CD8-positive, alpha-beta memory T cell (primary cell): ENCODE measurements at regions not wholly inside any gene's neighbourhood (a gene's known extent, or its start where the extent isn't known, plus 50 kb on each side); places are given as distances from the start of the nearest gene placed in this dataset.

Experiments
- CTCF ChIA-PET: fragments of 350-600 bp; sonication (Branson Sonifier 250); formaldehyde crosslinking; loops from one replicate; lab custom pipeline; 2021; ENCODE audit warnings: antibody characterized with exemption; lab: Charles Lee
- POLR2A ChIA-PET: fragments of 350-600 bp; sonication (Branson Sonifier 250); formaldehyde crosslinking; loops from one replicate; lab custom pipeline; 2021; ENCODE audit warnings: antibody characterized with exemption; lab: Charles Lee
- DNase-seq, 5 donors: peaks; one replicate each; pipeline versions ENCODE4 v3.0.0 to v3.0.0-alpha.2; 2020 to 2022; ENCODE audit warnings: mixed read lengths in 1 of 5
- H3K27ac ChIP-seq: one replicate; pipeline ENCODE4 v1.7.0; 2013; ENCODE audit warnings: low read depth, mild to moderate bottlenecking, low read length, moderate library complexity
- H3K27me3 ChIP-seq: 2 replicates; pipeline ENCODE4 v1.7.0; 2013; ENCODE audit warnings: low read length, mild to moderate bottlenecking; ENCODE audit not compliant: insufficient read depth, poor library complexity, severe bottlenecking
- H3K36me3 ChIP-seq: 2 replicates; pipeline ENCODE4 v1.7.0; 2013; ENCODE audit warnings: mild to moderate bottlenecking, low read length, moderate library complexity; ENCODE audit not compliant: insufficient read depth
- H3K4me1 ChIP-seq: 2 replicates; pipeline ENCODE4 v1.7.0; 2013; ENCODE audit warnings: mild to moderate bottlenecking, low read length, moderate library complexity; ENCODE audit not compliant: insufficient read depth
- H3K4me3 ChIP-seq: 2 replicates; pipeline ENCODE4 v1.7.0; 2013; ENCODE audit warnings: mild to moderate bottlenecking, low read length
- H3K9me3 ChIP-seq: 2 replicates; pipeline ENCODE4 v1.7.0; 2013; ENCODE audit warnings: mild to moderate bottlenecking, low read length
- H3K27ac Mint-ChIP-seq, 8 donors: one replicate each; pipeline ENCODE4 v1.8.0; 2020 to 2021; ENCODE audit warnings: mixed read lengths in 8 of 8, mild to moderate bottlenecking in 6 of 8, inconsistent platforms in 3 of 8, moderate library complexity in 3 of 8
- H3K27me3 Mint-ChIP-seq, 2 donors: one replicate each; pipeline ENCODE4 v1.8.0; 2020 to 2021; ENCODE audit warnings: mixed read lengths in 2 of 2, mild to moderate bottlenecking in 1 of 2, moderate library complexity in 1 of 2
- H3K36me3 Mint-ChIP-seq, 3 donors: one replicate each; pipeline ENCODE4 v1.8.0; 2020 to 2021; ENCODE audit warnings: mixed read lengths in 3 of 3, inconsistent platforms in 1 of 3, mild to moderate bottlenecking in 1 of 3
- H3K4me1 Mint-ChIP-seq, 3 donors: one replicate each; pipeline ENCODE4 v1.8.0; 2020 to 2021; ENCODE audit warnings: mixed read lengths in 3 of 3, inconsistent platforms in 1 of 3, mild to moderate bottlenecking in 1 of 3
- H3K4me3 Mint-ChIP-seq, 7 donors: one replicate each; pipeline ENCODE4 v1.8.0; 2020 to 2021; ENCODE audit warnings: mixed read lengths in 7 of 7, mild to moderate bottlenecking in 6 of 7, moderate library complexity in 4 of 7, inconsistent platforms in 2 of 7
- H3K9me3 Mint-ChIP-seq, 5 donors: one replicate each; pipeline ENCODE4 v1.8.0; 2020 to 2022; ENCODE audit warnings: mixed read lengths in 5 of 5, mild to moderate bottlenecking in 3 of 5, moderate library complexity in 2 of 5, inconsistent platforms in 1 of 5

DNA sequence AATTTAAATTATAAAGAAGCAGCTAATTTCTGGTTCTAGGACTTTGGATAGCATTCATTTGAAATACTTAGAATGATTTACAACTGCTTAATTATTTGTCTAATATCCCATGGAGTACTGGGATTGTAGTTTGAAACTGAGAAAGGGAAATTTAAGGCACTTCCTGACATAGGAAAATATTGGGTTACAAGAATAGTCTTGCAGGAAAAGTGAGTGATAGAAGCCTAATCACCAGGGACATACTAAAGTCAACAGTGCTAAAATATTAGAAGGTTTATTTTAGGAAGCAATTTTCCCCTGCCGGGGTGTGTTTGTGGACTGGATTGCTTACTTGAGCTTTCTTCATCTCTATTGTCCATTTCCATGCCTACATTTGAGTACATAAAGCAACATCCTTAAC, 661.6 kb downstream of the ADGRL2 start:
- DNase-seq: no peak
- H3K4me1 Mint-ChIP-seq: no peaks in the 10 kb centered on the region
- no peak overlapping the region for H3K27ac Mint-ChIP-seq
- no peaks in the 10 kb centered on the region for H3K27me3 Mint-ChIP-seq
- ChIA-PET POLR2A (no interaction called here), CTCF (no interaction called here)
- no peak overlapping the region for H3K27ac ChIP-seq
- no peaks in the 10 kb centered on the region for H3K4me1 ChIP-seq
- H3K9me3 ChIP-seq: no peaks in the 10 kb centered on the region
- H3K36me3 Mint-ChIP-seq: no peaks in the 10 kb centered on the region
- no peak overlapping the region for H3K4me3 Mint-ChIP-seq
- no peak overlapping the region for H3K4me3 ChIP-seq
- no peaks in the 10 kb centered on the region for H3K36me3 ChIP-seq
- H3K9me3 Mint-ChIP-seq: peaks cover 0 to 20% (median 0%) of the 10 kb centered on the region in 5 donors
- H3K27me3 ChIP-seq: no peaks in the 10 kb centered on the region

DNA sequence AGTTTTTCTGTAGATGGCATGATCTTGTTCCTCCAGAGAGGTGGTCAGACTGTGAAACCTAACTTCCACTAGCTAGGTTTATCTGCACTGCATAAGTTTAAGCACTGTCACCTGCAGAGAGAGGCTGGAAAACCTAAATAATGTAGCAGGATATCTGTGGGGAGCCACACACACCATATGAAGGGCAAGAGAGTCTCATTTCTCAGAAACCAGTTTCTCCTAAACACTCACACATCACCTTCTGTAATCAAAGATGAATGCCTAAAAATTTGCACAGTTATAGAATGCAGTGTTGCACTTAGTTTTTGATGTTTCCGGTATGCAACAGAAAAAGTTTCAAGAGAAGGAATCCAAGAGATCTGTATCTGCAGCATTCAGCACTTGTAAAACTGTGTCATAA, 654.6 kb downstream of the ADGRL2 start:
- no peaks in the 10 kb centered on the region for H3K27me3 Mint-ChIP-seq
- Histone ChIP-seq H3K36me3 (no peaks in the 10 kb centered on the region), H3K4me1 (no peaks in the 10 kb centered on the region), H3K4me3 (no peak overlapping the region), H3K9me3 (peaks cover 6% of the 10 kb centered on the region), H3K27ac (no peak overlapping the region), H3K27me3 (no peaks in the 10 kb centered on the region)
- H3K9me3 Mint-ChIP-seq: peaks cover 12 to 17% (median 16%) of the 10 kb centered on the region in 5 donors
- no peak overlapping the region for H3K27ac Mint-ChIP-seq
- no peaks in the 10 kb centered on the region for H3K4me1 Mint-ChIP-seq
- no peak overlapping the region for H3K4me3 Mint-ChIP-seq
- POLR2A ChIA-PET: no interaction called here
- no peaks in the 10 kb centered on the region for H3K36me3 Mint-ChIP-seq
- DNase-seq: no peak
- CTCF ChIA-PET: no interaction called here

DNA sequence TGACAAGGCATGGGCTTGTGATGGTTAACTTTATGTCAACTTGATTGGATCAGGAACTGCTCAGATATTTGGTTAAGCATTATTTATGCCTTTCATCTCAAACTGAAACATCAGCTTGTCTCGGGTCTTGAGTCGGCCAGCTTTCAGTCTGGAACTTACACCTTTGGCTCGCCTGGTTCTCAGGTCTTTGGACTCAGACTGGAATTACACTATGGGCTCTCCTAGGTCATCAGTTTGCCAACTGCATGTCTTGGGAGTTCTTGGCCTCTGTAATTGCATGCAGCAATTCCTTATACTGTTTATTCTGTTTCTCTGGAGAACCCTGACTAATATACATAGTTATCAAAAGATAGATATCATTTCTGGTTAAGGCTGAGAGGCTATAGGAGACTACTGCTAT, 653.7 kb downstream of the ADGRL2 start:
- Histone ChIP-seq H3K36me3 (no peaks in the 10 kb centered on the region), H3K27me3 (no peaks in the 10 kb centered on the region), H3K4me1 (no peaks in the 10 kb centered on the region), H3K4me3 (no peak overlapping the region), H3K9me3 (peaks cover 6% of the 10 kb centered on the region), H3K27ac (no peak overlapping the region)
- Mint-ChIP-seq H3K4me1 (no peaks in the 10 kb centered on the region), H3K36me3 (no peaks in the 10 kb centered on the region), H3K9me3 (peaks cover 15 to 19% (median 17%) of the 10 kb centered on the region in 5 donors), H3K27me3 (no peaks in the 10 kb centered on the region), H3K27ac (no peak overlapping the region), H3K4me3 (no peak overlapping the region)
- CTCF ChIA-PET: no interaction called here
- POLR2A ChIA-PET: no interaction called here
- no peak for DNase-seq

DNA sequence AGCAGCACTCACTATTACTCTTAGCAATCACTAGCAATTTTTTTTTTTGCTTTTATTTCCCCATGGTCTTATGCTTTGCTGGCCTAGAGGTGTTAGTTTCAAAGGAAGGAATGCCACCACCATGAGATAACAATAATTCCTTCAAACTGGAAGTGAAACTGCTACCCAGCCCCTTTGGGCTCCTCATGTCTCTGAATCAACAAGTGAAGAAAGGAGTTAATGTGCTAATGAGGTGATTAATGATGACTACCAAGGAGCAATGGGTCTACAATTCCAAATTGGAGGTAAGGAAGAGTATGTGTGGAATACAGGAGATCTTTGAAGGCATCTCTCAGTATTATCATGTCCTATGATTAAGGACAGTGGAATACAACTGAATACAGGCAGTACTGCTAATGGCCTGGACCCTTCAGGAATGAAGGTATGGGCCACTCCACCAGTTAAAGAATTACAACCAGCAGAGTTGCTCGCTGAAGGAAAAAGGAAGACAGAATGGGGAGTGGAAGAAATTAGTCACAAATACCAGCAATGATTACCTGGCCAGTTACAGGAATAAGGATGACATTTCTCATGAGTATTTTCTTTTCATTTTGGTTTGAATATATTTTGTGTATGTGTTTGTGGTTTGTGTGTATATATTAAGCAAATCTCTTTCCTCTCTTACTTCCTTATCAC, 652.9 kb downstream of the ADGRL2 start:
- CTCF ChIA-PET: no interaction called here
- Mint-ChIP-seq H3K27me3 (no peaks in the 10 kb centered on the region), H3K4me1 (no peaks in the 10 kb centered on the region), H3K9me3 (peaks cover 15 to 23% (median 17%) of the 10 kb centered on the region in 5 donors), H3K36me3 (no peaks in the 10 kb centered on the region), H3K27ac (no peak overlapping the region), H3K4me3 (no peak overlapping the region)
- DNase-seq: no peak
- H3K9me3 ChIP-seq: peaks cover 6% of the 10 kb centered on the region
- POLR2A ChIA-PET: no interaction called here
- no peak overlapping the region for H3K4me3 ChIP-seq
- H3K27me3 ChIP-seq: no peaks in the 10 kb centered on the region
- H3K36me3 ChIP-seq: no peaks in the 10 kb centered on the region
- no peak overlapping the region for H3K27ac ChIP-seq
- H3K4me1 ChIP-seq: no peaks in the 10 kb centered on the region

DNA sequence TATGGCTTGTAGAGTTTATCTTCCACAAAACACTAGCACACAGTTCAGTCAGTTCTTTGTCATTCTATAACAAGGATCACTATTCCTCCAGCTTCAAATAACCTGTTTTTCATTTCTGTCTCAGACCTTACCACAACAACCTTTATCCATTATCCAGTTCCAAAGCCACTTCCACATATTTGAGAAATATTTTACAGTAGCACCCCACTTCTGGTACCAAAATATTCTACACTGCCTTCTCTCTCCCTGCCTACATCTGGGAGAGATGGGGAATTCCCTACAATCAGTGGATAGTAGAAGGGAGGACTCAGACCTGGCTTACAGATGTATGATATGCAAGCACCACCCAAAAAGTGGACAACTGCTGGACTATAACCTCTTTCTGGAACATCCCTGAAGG, 651.4 kb downstream of the ADGRL2 start:
- POLR2A ChIA-PET: no interaction called here
- Mint-ChIP-seq H3K4me3 (no peak overlapping the region), H3K4me1 (no peaks in the 10 kb centered on the region), H3K9me3 (peaks cover 15 to 23% (median 20%) of the 10 kb centered on the region in 5 donors), H3K27ac (no peak overlapping the region), H3K36me3 (no peaks in the 10 kb centered on the region), H3K27me3 (no peaks in the 10 kb centered on the region)
- CTCF ChIA-PET: no interaction called here
- Histone ChIP-seq H3K27me3 (no peaks in the 10 kb centered on the region), H3K27ac (no peak overlapping the region), H3K9me3 (peaks cover 6% of the 10 kb centered on the region), H3K4me3 (no peak overlapping the region), H3K4me1 (no peaks in the 10 kb centered on the region), H3K36me3 (no peaks in the 10 kb centered on the region)
- no peak for DNase-seq

DNA sequence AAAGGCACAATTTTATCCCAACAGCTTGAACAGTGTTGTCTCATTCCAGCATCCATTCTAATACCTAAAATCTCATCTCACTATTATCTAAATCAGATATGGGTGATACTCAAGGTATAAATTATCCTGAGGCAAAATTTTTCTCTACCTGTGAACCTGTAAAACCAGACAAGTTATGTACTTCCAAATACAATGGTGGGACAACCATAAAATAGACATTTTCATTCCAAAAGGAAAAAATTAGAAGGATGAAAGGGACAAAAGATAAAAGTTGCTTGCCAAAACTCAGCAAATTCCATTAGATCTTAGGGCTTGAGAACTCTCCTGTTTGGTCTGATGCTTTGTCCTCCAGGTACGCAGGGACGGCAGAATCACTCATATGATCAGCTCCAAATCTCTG, 650.5 kb downstream of the ADGRL2 start:
- H3K9me3 Mint-ChIP-seq: peaks cover 14 to 24% (median 19%) of the 10 kb centered on the region in 5 donors
- H3K27me3 Mint-ChIP-seq: no peaks in the 10 kb centered on the region
- no peaks in the 10 kb centered on the region for H3K4me1 Mint-ChIP-seq
- no peak overlapping the region for H3K4me3 Mint-ChIP-seq
- no peak for DNase-seq
- no peak overlapping the region for H3K27ac ChIP-seq
- H3K4me3 ChIP-seq: no peak overlapping the region
- H3K36me3 ChIP-seq: no peaks in the 10 kb centered on the region
- H3K4me1 ChIP-seq: no peaks in the 10 kb centered on the region
- H3K9me3 ChIP-seq: peaks cover 6% of the 10 kb centered on the region
- POLR2A ChIA-PET: no interaction called here
- no peaks in the 10 kb centered on the region for H3K36me3 Mint-ChIP-seq
- CTCF ChIA-PET: no interaction called here
- no peak overlapping the region for H3K27ac Mint-ChIP-seq
- no peaks in the 10 kb centered on the region for H3K27me3 ChIP-seq

DNA sequence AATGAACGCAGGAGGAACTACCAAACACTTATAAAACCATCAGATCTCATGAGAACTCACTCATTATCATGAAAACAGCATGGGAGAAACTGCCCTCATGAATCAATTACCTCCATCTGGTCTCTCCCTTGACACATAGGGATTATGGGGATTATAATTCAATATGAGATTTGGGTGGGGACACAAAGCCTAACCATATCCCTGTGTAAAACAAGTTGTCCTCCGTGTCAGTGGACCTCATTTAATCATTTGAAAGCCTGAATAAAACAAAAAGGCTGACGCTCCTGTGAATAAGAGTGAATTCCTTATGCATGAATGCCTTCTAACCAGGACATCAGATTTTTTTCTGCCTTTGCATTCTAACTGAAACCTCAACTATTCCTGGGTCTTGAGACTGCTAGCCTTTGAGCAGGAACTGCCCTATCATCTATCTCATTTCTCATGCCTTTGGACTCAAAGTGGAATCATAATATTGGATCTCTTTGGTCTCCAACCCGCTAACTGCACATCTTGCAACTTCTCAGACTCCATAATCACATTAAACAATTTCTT, 648.8 kb downstream of the ADGRL2 start:
- H3K4me3 ChIP-seq: no peak overlapping the region
- ChIA-PET CTCF (no interaction called here), POLR2A (no interaction called here)
- H3K27me3 Mint-ChIP-seq: no peaks in the 10 kb centered on the region
- H3K27me3 ChIP-seq: no peaks in the 10 kb centered on the region
- H3K9me3 ChIP-seq: peaks cover 6% of the 10 kb centered on the region
- DNase-seq: no peak
- H3K4me1 ChIP-seq: no peaks in the 10 kb centered on the region
- H3K27ac Mint-ChIP-seq: no peak overlapping the region
- no peak overlapping the region for H3K4me3 Mint-ChIP-seq
- no peak overlapping the region for H3K27ac ChIP-seq
- no peaks in the 10 kb centered on the region for H3K36me3 Mint-ChIP-seq
- peaks cover 14 to 24% (median 22%) of the 10 kb centered on the region in 5 donors for H3K9me3 Mint-ChIP-seq
- no peaks in the 10 kb centered on the region for H3K36me3 ChIP-seq
- H3K4me1 Mint-ChIP-seq: no peaks in the 10 kb centered on the region

DNA sequence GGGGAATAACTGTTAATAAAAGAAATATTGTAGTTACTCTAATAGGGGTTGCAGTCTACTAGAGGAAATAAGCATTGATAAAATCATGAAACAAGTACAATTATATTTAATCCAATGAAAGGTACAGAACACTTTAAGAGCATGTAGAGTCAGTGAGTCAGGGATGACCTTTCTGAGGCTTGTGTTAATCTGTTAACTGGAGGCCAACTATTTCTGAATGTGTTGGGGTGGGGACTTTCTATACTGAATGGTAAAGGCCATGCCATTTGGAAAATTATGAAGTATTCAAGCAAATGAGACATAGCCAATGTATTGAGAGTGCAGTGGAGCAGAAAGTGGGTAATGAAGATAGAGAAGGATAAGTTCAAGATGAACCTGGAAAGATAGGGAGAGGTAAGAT, 646.2 kb downstream of the ADGRL2 start:
- Mint-ChIP-seq H3K4me1 (no peaks in the 10 kb centered on the region), H3K36me3 (no peaks in the 10 kb centered on the region)

More for the DNA sequence above, 646.2 kb downstream of the ADGRL2 start:
- no peak for DNase-seq
- H3K9me3 ChIP-seq: peaks cover under 1% of the 10 kb centered on the region
- CTCF ChIA-PET: no interaction called here
- POLR2A ChIA-PET: no interaction called here
- no peak overlapping the region for H3K4me3 ChIP-seq
- no peak overlapping the region for H3K27ac ChIP-seq
- H3K36me3 ChIP-seq: no peaks in the 10 kb centered on the region
- no peak overlapping the region for H3K4me3 Mint-ChIP-seq
- H3K4me1 ChIP-seq: no peaks in the 10 kb centered on the region
- peaks cover 8 to 20% (median 14%) of the 10 kb centered on the region in 5 donors for H3K9me3 Mint-ChIP-seq
- H3K27me3 Mint-ChIP-seq: peaks cover 0 to 1% of the 10 kb centered on the region in 2 donors
- no peaks in the 10 kb centered on the region for H3K27me3 ChIP-seq
- H3K27ac Mint-ChIP-seq: no peak overlapping the region
